ACHN (cell line): ENCODE measurements at regions not wholly inside any gene's neighbourhood (a gene's known extent, or its start where the extent isn't known, plus 50 kb on each side); places are given as distances from the start of the nearest gene placed in this dataset.
"Not testable (repeated sequence)": the region's sequence is repeated elsewhere in the genome, so short reads cannot be mapped to it uniquely, and the experiment has no call there.

Experiments used
- DNase-seq: peaks from one replicate; pipeline ENCODE4 v3.0.0-alpha.2; 2015
- in situ Hi-C: cut with HindIII; loops from 2 replicates; pipeline ENCODE4 v1.10.0; 2017; ENCODE audit warnings: low sequenced_read_pairs, low pct_ligation_motif_present, low pct_unique_long_range_greater_than_20kb

DNA sequence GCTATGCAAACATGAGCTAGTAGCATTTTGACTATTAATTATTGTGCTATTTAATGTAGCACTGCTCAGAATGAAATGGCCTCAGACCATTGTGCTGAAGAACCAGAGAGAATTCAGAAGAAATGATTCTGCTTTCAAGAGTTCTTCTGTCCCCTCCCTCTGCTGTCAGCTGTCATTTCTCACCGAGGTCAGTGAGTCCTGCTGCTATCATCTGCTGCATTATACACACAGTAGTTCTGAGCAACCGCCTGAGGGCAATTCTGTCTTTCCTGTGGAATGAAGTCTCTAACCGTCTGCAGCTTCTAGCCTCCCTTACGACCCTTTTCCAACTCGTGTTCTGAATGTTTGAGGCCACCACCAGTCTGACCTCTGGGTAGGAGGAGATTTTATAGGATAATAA lies 249.4 kb downstream of the HNRNPD start:
- DNase-seq: no peak
- in situ Hi-C loops: no loop called here

DNA sequence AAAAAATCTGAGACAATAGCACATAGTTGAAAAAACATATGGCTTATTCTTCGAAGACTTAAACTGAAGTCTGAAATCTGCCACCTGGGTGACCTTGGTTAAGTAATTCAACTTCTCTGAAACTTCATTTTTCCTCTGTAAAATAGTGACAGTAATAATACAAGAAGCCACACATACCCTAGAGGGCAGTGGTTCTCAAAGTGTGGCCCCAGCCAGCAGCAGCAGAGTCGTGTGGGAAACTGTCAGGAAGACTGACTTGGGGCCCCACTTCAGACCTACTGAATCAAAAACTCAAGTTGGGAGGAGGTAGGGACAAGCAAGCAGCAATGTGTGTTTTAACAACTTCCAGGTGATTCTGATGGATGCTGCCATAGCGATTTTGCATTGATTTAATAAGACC lies 249.9 kb downstream of the HNRNPD start:
- in situ Hi-C loops: no loop called here
- DNase-seq: no peak

DNA sequence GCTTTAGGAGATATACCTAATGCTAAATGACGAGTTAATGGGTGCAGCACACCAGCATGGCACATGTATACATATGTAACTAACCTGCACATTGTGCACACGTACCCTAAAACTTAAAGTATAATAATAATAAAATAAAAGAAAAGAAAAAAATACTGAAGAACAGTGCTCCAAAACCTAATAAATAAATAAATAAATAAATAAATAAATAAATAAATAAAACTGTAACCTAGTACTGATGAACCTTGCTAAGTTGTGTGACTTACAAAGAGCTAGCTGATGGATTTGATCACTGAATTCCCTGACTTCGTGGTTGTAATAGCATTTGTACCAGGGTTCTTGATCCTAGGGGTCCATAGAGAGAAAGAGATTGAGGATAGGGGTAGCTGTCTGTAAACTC lies 258.6 kb downstream of the HNRNPD start:
- in situ Hi-C loops, DNase-seq: not testable (repeated sequence)

GRCh38 chr4:82108506-82108905 lies 265.3 kb downstream of the HNRNPD start:
- no peak for DNase-seq
- in situ Hi-C loops: no loop called here

GRCh38 chr4:82104578-82104977 lies 269.2 kb downstream of the HNRNPD start:
- DNase-seq: no peak
- in situ Hi-C loops: no loop called here

DNA sequence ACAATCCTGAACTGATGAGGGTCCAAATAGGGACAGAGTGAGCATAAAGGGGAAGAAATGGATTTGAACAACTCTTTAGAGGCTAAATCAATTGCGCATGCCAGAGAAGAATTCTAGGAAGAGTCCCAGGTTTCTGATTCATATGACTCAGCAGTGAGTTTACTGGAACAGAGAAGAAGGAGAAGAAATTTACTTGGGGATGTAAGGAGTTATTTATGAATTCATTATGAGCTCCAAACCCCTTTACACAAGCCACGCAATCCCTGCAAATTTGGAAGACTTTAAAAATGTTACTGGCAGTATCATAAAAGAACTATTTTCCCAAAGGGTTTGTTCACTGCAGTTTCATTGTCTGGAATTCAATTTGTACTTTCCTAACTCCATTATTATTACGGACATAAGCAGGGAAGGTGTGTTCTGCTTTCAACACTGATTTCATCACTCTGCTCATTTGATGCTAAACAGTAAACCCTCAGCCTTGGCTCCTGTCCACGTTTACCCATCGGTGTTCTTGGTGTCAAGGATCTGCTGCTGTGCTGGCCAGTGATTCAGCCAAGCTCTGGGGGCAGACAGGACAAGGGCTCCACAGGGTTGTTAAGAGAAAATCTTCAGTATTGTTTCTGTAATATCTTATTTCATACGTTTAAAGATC lies 273.7 kb downstream of the HNRNPD start:
- in situ Hi-C loops: no loop called here

DNA sequence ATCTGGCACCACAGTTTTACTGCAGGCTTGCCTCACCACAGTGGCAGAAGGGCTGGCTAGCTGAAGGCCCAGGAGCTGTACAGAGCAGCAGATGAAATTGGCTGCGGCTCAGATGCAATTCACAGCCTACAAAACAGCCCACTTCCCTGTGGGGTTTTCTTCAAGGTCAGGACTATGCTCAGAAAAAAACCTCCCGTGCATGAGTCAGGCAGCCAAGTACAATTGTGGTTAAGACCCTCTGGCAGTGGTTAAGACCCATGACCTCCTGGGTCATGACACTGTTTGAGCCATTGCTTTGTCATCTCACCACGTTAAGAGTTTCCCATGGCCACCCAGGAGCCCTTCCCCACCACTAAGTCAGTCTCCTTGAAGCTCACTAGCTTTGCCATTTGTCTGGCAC lies 276.3 kb downstream of the HNRNPD start:
- in situ Hi-C loops: no loop called here
- DNase-seq: peak; percentile 0

More for the DNA sequence above, 273.7 kb downstream of the HNRNPD start:
- no peak for DNase-seq

- in situ Hi-C loops: no loop called here
- no peak for DNase-seq
These were observed 283.1 kb downstream of the HNRNPD start for GRCh38 chr4:82090717-82091116.

- DNase-seq: no peak
- in situ Hi-C loops: no loop called here
These were observed 289.0 kb downstream of the HNRNPD start for GRCh38 chr4:82084747-82085146.

DNA sequence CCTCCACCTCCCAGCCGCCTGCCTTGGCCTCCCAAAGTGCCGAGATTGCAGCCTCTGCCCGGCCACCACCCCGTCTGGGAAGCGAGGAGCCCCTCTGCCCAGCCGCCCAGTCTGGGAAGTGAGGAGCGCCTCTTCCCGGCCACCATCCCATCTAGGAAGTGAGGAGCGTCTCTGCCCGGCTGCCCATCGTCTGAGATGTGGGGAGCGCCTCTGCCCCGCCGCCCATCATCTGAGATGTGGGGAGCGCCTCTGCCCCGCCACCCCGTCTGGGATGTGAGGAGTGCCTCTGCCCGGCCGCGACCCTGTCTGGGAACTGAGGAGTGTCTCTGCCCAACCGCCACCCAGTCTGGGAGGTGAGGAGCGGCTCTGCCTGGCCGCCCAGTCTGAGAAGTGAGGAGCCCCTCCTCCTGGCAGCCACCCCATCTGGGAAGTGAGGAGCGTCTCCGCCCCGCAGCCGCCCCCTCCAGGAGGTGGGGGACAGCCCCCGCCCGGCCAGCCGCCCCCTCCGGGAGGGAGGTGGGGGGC lies 296.3 kb downstream of the HNRNPD start:
- in situ Hi-C loops, DNase-seq: not testable (repeated sequence)

GRCh38 chr4:82076809-82077208 lies 297.0 kb downstream of the HNRNPD start:
- in situ Hi-C loops: no loop called here

GRCh38 chr4:82076359-82076758 lies 297.4 kb downstream of the HNRNPD start:
- DNase-seq: no peak
- in situ Hi-C loops: no loop called here

More at GRCh38 chr4:82076809-82077208, 297.0 kb downstream of the HNRNPD start:
- DNase-seq: no peak

DNA sequence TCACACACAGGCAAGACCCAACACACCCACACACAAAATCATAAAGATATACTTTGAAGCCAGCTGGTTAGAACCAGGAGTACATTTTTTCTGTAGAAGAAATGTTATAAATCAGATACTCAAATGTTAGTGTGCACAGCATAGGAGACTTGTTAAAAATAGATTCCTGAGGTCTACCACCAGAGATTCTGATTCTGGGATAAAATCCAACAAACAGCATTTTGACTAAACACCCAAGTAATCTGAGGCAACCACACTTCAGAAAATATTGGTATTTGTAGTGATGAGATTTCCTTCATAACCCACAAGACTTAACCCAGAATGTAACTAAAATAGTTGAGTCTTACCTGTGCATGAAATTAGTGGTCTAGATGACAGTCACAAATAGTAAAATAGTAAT lies 301.8 kb downstream of the HNRNPD start:
- no peak for DNase-seq
- in situ Hi-C loops: no loop called here

DNA sequence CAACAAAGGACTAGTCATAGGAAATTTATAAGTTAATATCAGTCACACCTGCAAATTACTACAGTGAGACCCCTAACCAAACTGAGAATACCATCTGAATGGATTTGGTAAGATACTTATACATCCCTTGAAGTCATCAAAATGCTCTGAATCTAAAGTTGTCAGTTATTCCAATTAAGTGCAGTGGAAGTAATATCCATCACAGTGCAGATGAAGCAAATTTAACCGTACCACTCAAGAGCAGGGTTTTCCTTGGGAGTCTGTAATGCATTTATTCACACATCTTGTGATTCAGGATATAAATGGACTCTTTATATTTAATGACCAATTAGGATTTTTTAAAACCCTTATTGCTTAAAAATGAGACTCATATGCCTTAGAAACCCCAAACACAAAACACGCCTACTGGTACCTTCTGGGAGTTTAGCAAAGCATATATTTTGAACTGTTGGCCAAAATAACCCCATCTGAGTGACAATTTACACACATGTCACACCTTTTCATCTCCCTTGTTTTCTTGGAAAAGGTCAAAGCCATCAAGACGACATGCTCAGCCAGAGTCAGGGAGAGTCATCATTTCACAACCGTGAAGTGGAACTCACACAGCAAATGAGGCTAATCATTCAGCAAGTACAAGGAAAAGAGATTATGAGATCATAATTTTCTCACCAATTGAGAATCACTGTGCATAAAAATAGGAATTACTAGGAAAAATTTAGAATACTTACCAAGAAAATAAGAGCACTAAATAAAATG lies 303.7 kb downstream of the HNRNPD start:
- DNase-seq: no peak
- in situ Hi-C loops: no loop called here

GRCh38 chr4:82063017-82063416 lies 310.8 kb downstream of the HNRNPD start:
- in situ Hi-C loops: no loop called here
- DNase-seq: no peak

DNA sequence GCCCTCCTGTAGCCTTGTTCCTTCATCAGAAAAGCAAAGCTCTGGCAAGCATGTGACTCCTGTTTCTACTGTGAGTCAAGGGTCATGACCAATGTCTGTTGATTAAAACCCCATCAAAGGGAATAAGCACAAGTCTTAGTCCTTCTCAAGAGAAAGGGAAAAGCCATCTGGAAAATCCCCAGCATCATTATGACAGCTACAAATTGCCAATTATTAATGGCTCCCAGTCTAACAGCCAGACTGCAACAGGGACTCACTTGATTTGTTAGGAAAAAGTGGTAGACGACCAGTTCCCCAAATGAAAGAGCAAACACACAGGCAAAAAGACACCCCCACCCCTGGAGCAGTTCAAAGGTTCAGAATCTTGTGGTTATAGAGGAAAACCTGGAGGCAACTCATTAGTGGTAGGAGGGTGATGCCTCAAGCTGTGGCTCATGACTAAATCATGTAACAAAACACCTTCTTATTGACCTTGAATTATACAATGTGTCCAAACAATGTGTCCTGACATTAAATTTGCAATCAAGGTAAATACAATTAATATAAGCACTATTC lies 315.7 kb downstream of the HNRNPD start:
- no peak for DNase-seq
- in situ Hi-C loops: no loop called here

DNA sequence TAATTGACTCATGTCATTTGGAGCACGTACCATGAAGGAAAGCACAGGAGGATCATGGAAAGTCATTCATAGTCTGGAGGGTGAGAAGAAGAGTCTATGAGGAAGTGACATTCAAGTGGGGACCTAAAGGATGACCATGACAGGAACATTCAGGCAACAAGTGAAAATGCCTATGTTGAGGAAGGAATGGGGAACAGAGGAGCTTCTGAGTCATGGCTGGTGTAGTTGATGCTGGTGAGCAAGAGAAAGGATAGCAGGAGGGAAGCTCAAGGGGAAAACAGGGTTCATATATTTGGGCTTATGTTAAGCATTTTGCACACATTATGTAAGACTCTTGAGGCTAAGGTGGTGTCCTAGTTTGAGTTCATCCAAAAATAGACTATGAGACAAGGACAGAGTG lies 318.6 kb downstream of the HNRNPD start:
- in situ Hi-C loops: no loop called here

GRCh38 chr4:82053396-82053795 lies 320.4 kb downstream of the HNRNPD start:
- no peak for DNase-seq
- in situ Hi-C loops: no loop called here

More for the DNA sequence above, 318.6 kb downstream of the HNRNPD start:
- no peak for DNase-seq

DNA sequence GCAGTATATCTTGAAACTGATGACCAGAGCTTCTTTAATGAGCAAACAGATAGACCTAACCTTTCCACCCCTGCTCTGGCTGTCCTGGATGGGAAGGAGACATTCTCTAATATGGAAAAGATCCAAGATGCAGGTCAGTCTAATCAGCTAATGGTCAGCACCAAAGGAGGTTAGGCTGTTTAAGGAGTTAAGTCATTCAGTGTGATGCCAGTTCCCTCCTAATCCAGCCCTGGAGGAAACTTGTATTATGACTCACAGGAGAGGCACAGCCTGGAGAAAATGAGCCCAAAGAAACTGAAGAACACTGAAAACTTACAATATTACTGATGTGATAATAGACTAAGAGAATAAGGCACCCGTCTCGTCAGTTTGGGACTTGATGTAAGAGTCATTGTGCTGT lies 323.0 kb downstream of the HNRNPD start:
- no peak for DNase-seq

GRCh38 chr4:82049294-82049693 lies 324.5 kb downstream of the HNRNPD start:
- in situ Hi-C loops: no loop called here
- DNase-seq: no peak

More for the DNA sequence above, 323.0 kb downstream of the HNRNPD start:
- in situ Hi-C loops: no loop called here
